ENCODE measurements at regions not wholly inside any gene's neighbourhood (a gene's known extent, or its start where the extent isn't known, plus 50 kb on each side); places are given as distances from the start of the nearest gene placed in this dataset.

GRCh38 chr1:79604490-79605198 lies 598.1 kb upstream of the ADGRL4 start:
- no peak for DNase-seq

- DNase-seq: no peak
Measured at GRCh38 chr1:79603843-79604242, 597.3 kb upstream of the ADGRL4 start.

GRCh38 chr1:79599257-79599656 lies 592.7 kb upstream of the ADGRL4 start:
- DNase-seq: no peak

GRCh38 chr1:79595931-79596330 lies 589.4 kb upstream of the ADGRL4 start:
- no peak for DNase-seq

GRCh38 chr1:79594121-79594698 lies 587.7 kb upstream of the ADGRL4 start:
- no peak for DNase-seq

GRCh38 chr1:79592707-79593106 lies 586.2 kb upstream of the ADGRL4 start:
- DNase-seq: no peak

- DNase-seq: no peak
Measured at GRCh38 chr1:79588719-79589118, 582.2 kb upstream of the ADGRL4 start.

- no peak for DNase-seq
Measured at GRCh38 chr1:79587229-79587628, 580.7 kb upstream of the ADGRL4 start.

- no peak for DNase-seq
Measured at GRCh38 chr1:79585801-79586200, 579.3 kb upstream of the ADGRL4 start.

- no peak for DNase-seq
Measured at GRCh38 chr1:79575424-79575823, 568.9 kb upstream of the ADGRL4 start.

GRCh38 chr1:79568411-79568810 lies 561.9 kb upstream of the ADGRL4 start:
- DNase-seq: no peak

GRCh38 chr1:79561521-79561978 lies 555.0 kb upstream of the ADGRL4 start:
- DNase-seq: no peak

- DNase-seq: no peak
Measured at GRCh38 chr1:79556189-79556588, 549.7 kb upstream of the ADGRL4 start.

- DNase-seq: no peak
Measured at GRCh38 chr1:79554688-79555087, 548.2 kb upstream of the ADGRL4 start.

GRCh38 chr1:79551321-79551720 lies 544.8 kb upstream of the ADGRL4 start:
- no peak for DNase-seq

GRCh38 chr1:79550402-79550801 lies 543.9 kb upstream of the ADGRL4 start:
- DNase-seq: no peak

GRCh38 chr1:79549201-79549600 lies 542.7 kb upstream of the ADGRL4 start:
- DNase-seq: no peak

GRCh38 chr1:79547514-79547913 lies 541.0 kb upstream of the ADGRL4 start:
- no peak for DNase-seq

- no peak for DNase-seq
Measured at GRCh38 chr1:79543394-79543793, 536.9 kb upstream of the ADGRL4 start.

GRCh38 chr1:79539001-79539400 lies 532.5 kb upstream of the ADGRL4 start:
- DNase-seq: no peak

- no peak for DNase-seq
Measured at GRCh38 chr1:79532555-79532954, 526.0 kb upstream of the ADGRL4 start.

- no peak for DNase-seq
Measured at GRCh38 chr1:79531790-79532189, 525.3 kb upstream of the ADGRL4 start.

- DNase-seq: no peak
Measured at GRCh38 chr1:79530476-79530875, 523.9 kb upstream of the ADGRL4 start.

- no peak for DNase-seq
Measured at GRCh38 chr1:79530055-79530454, 523.5 kb upstream of the ADGRL4 start.

- no peak for DNase-seq
Measured at GRCh38 chr1:79524126-79524525, 517.6 kb upstream of the ADGRL4 start.
